Activated CD4-positive, CD25-positive, alpha-beta regulatory T cell treated with anti-CD3 and anti-CD28 coated beads, Interleukin-2, amount 50 U/mL, for 24 hours (primary cell): ENCODE measurements at regions not wholly inside any gene's neighbourhood (a gene's known extent, or its start where the extent isn't known, plus 50 kb on each side); places are given as distances from the start of the nearest gene placed in this dataset.
"Not testable (repeated sequence)": the region's sequence is repeated elsewhere in the genome, so short reads cannot be mapped to it uniquely, and the experiment has no call there.

ENCODE experiments used
- ATAC-seq, 2 donors: fragments of 150-1000 bp; cut with Tn5 transposase; one replicate each; pipeline ENCODE4 v1.10.0; 2021; ENCODE audit warnings: mild to moderate bottlenecking in 1 of 2, moderate library complexity in 1 of 2

- ATAC-seq = no peak
Measured at GRCh38 chr6:13874191-13874549, 50.6 kb upstream of the RNF182 start.

- ATAC-seq = peak; percentile 61 to 84
Measured at GRCh38 chr6:13873288-13874190, 51.2 kb upstream of the RNF182 start.

DNA sequence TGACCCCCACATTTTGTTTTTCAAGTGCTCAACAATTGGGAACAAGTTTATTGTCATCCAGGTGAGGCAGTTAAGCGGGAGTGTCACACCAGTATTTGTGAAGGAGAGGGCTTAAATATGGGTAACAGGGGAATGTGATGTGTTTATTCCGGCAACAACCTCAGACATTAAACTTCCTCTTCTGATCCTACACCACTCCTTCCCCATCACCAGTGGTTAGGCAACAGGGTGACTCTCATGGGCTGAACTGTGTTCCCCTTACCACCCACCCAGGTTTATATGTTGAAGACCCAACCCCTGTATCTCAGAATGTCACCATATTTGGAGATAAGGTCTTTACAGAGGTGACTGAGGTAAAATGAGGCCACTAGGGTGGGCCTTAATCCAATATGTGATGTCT is 52.1 kb upstream of the RNF182 start:
- no peak for ATAC-seq

- not testable (repeated sequence) for ATAC-seq
Measured at GRCh38 chr6:13872006-13872405, 52.7 kb upstream of the RNF182 start.

- no peak for ATAC-seq
Measured at GRCh38 chr6:13870214-13870830, 54.4 kb upstream of the RNF182 start.

- ATAC-seq = no peak
Measured at GRCh38 chr6:13868236-13868635, 53.9 kb upstream of the MCUR1 start.

DNA sequence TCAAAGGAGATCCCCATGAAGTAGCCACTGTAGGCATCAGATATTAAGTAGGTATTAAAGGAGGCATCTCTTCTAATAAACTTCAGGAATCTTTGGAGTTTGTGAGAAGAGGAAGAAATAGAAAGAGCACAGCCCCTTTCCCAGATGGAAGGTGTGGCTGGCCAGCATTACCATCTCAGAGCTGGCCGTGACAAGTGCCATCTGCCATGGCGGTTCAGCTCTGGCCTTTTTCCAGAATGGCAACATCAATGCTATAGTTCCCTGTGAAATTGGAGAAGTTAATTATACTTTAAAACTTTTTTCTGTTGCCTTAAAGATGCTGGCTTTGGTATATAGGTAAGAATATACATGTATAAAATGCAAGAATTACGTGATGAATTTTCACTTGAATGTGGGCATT is 51.9 kb upstream of the MCUR1 start:
- no peak for ATAC-seq

DNA sequence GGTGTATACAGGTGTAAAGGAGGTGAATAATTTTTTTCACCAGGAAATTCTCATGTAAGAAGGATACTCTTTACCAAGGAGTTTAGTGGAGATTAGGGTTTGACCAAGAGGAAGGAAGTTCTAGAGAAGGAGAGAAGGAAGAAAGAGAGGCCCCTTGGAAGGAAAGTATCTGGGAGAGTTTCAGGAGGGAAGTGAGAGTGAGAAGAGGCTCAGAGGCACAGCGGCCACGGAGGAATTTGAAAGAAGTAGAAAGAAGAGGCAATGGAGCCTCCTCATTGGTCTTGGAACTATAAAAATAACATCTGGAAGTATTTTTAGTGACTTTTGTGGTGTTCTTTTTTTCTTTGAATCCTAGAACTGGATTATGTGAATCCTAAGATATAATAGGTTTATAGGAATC is 50.8 kb upstream of the MCUR1 start:
- ATAC-seq = no peak

GRCh38 chr6:13864669-13865068 is 50.3 kb upstream of the MCUR1 start:
- ATAC-seq = not testable (repeated sequence)
